ENCODE measurements at regions not wholly inside any gene's neighbourhood (a gene's known extent, or its start where the extent isn't known, plus 50 kb on each side); places are given as distances from the start of the nearest gene placed in this dataset.

DNA sequence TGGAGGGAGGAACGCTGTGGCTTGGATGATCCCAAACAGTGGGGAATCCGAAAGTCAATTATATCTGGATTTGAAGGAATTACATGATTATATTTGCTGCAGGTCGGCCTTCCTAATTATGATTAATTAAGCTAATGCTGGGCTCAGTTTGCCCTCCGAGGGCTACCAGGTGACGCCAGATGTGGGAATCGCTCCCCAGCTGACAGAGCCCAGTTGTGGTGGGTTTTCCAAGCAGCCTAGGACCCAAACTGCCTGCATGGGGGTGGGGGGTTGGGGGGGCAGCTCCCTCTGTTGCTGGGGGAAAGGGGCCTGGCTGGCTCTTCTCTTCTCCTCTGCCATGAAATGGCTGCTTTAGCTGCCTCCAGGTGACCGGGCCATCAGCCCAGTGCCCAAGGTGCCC, 147.6 kb upstream of the C1orf174 start:
- TF ChIP-seq, protein P1, sequence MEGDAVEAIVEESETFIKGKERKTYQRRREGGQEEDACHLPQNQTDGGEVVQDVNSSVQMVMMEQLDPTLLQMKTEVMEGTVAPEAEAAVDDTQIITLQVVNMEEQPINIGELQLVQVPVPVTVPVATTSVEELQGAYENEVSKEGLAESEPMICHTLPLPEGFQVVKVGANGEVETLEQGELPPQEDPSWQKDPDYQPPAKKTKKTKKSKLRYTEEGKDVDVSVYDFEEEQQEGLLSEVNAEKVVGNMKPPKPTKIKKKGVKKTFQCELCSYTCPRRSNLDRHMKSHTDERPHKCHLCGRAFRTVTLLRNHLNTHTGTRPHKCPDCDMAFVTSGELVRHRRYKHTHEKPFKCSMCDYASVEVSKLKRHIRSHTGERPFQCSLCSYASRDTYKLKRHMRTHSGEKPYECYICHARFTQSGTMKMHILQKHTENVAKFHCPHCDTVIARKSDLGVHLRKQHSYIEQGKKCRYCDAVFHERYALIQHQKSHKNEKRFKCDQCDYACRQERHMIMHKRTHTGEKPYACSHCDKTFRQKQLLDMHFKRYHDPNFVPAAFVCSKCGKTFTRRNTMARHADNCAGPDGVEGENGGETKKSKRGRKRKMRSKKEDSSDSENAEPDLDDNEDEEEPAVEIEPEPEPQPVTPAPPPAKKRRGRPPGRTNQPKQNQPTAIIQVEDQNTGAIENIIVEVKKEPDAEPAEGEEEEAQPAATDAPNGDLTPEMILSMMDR (IDR thresholded peaks at IDR 0.05), result no peak
- TF ChIP-seq EP300 (IDR thresholded peaks at IDR 0.05), result no peak

Data from tibial nerve (tissue), 4 donors.